ENCODE measurements at regions not wholly inside any gene's neighbourhood (a gene's known extent, or its start where the extent isn't known, plus 50 kb on each side); places are given as distances from the start of the nearest gene placed in this dataset.
A peak's percentile ranks its signal among the peaks of the same experiment; 100 is the strongest.
"Not testable (repeated sequence)": the region's sequence is repeated elsewhere in the genome, so short reads cannot be mapped to it uniquely, and the experiment has no call there.

DNA sequence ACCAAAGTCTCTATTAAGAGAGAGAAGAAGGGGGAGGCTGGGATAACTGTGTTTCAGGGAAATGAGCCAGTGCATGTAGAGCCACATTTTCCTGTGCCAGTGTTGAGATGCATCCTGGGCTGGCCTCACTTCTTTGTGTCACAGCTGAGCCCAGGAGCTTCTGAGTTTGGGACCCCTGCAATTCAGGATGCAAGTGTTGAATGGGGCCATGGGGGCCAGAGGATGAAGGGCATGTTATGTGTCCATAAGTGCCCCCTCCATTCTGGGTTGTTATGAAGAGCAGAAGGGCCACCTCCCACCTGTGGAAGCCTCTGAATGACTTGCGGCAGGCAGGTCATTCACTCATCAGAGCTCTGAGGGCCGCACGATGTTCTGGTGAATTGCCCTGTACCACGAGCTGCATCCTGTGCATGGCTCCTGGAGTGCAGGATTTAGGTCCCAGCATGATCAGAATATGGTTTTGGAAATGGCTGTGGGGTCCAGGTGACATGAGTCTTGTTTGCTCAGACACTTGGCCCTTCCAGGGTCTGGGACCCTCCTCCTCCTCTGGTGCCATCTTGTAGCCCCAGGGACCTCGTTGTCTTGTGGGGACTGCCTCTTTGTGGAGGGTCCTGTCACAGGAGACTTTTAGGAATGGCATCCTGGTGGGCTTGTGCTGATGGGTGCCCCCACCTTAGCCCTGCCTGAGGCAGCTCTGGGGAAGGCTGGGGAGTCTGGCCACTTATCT is 115.4 kb upstream of the PITX1 start:
- ChIA-PET CTCF (no interaction called here), POLR2A (no interaction called here)
- intact Hi-C loops (cut with micrococcal nuclease) = no loop called here
- ATAC-seq (no peak), DNase-seq (no peak)
- Mint-ChIP-seq H3K4me1 (no peaks in the 10 kb centered on the region), H3K27me3 (peaks cover 0 to 15% (median 9%) of the 10 kb centered on the region in 5 donors), H3K9me3 (peaks cover 0 to 6% (median 2%) of the 10 kb centered on the region in 11 donors), H3K4me3 (no peak overlapping the region), H3K27ac (no peak overlapping the region), H3K36me3 (peaks cover 0 to 7% (median 0%) of the 10 kb centered on the region in 5 donors)
- Histone ChIP-seq H3K9me3 (ENCODE audit: control insufficient read depth in 2 of 3, low read length in 3 of 3) (no peaks in the 10 kb centered on the region), H3K4me3 (ENCODE audit: low read length) (no peak overlapping the region), H3K36me3 (ENCODE audit: control insufficient read depth in 2 of 3, insufficient read depth in 3 of 3, low read length in 3 of 3) (no peaks in the 10 kb centered on the region), H3K4me1 (ENCODE audit: control insufficient read depth in 2 of 2, insufficient read depth in 2 of 2, low read length in 2 of 2) (no peaks in the 10 kb centered on the region), H3K27me3 (ENCODE audit: control insufficient read depth in 2 of 2, insufficient read depth in 2 of 2, low read length in 2 of 2) (no peaks in the 10 kb centered on the region), H3K27ac (ENCODE audit: low read depth, low read length) (no peak overlapping the region)

DNA sequence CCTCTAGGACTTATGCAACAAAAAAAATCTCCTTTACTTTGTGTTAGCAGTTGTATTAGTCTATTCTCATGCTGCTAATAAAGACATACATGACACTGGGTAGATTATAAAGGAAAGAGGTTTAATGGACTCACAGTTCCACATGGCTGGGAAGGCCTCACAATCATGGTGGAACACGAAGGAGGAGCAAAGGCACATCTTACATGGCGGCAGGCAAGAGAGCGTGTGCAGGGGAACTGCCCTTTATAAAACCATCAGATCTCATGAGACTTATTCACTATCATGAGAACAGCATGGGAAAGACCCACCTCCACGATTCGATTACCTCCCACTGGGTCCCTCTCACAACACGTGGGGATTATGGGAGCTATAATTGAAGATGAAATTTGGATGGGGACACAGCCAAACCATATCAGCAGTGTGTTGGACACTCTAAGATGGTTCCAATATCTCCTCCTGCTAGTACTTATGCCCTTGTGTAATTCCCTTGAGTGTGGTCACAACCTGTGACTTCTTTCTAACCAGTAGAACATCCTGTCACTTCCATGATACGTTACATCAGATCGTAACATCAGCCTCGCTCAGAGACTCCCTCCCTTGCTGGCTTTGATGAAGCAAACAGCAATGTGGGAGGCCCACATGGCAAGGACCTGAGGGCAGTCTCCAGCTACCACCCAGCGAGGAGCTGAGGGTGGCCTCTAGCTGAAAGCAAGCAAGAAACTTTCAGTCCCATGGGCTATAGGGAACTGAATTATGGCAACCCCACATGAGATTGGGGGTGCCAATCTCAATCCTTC is 113.5 kb upstream of the PITX1 start:
- H3K27ac ChIP-seq (ENCODE audit: low read depth, low read length) = no peak overlapping the region
- H3K9me3 ChIP-seq (ENCODE audit: control insufficient read depth in 2 of 3, low read length in 3 of 3) = no peaks in the 10 kb centered on the region
- H3K36me3 ChIP-seq (ENCODE audit: control insufficient read depth in 2 of 3, insufficient read depth in 3 of 3, low read length in 3 of 3) = no peaks in the 10 kb centered on the region
- Mint-ChIP-seq H3K27ac (no peak overlapping the region), H3K9me3 (peaks cover 0 to 6% (median 2%) of the 10 kb centered on the region in 11 donors), H3K4me1 (no peaks in the 10 kb centered on the region), H3K4me3 (no peak overlapping the region), H3K27me3 (peaks cover 0 to 15% (median 9%) of the 10 kb centered on the region in 5 donors), H3K36me3 (peaks cover 0 to 7% (median 0%) of the 10 kb centered on the region in 5 donors)
- DNase-seq (no peak), ATAC-seq (no peak)
- no peaks in the 10 kb centered on the region for H3K4me1 ChIP-seq (ENCODE audit: control insufficient read depth in 2 of 2, insufficient read depth in 2 of 2, low read length in 2 of 2)
- ChIA-PET CTCF (interaction anchor here (0.7 kb wide), 1 partner anchor 93 kb away, joined by 3 read pairs; no protein-coding TSS in a partner anchor), POLR2A (no interaction called here)
- intact Hi-C loops (cut with micrococcal nuclease) = no loop called here
- H3K27me3 ChIP-seq (ENCODE audit: control insufficient read depth in 2 of 2, insufficient read depth in 2 of 2, low read length in 2 of 2) = no peaks in the 10 kb centered on the region
- H3K4me3 ChIP-seq (ENCODE audit: low read length) = no peak overlapping the region

DNA sequence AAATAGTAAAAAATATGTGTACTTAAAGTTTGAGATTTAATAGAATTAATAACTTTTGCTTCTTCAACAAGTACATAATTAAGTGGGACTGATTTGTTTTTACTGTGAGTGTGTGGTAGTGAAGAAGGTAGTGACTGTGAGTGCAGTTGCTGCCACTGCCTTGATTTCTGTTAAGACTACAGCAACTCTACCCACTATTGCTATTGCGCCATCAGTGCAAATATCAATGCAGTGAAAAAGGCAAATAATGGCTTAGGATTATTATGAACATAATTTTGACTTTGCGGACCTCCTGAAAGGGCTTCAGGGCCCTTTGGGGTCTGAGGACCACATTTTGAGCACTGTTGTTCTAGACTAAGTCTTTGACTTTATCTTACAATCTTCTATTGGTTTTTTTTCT is 112.0 kb upstream of the PITX1 start:
- Mint-ChIP-seq H3K36me3 (peaks cover 0 to 7% (median 0%) of the 10 kb centered on the region in 5 donors), H3K9me3 (peaks cover 0 to 6% (median 2%) of the 10 kb centered on the region in 11 donors), H3K4me3 (no peak overlapping the region), H3K4me1 (no peaks in the 10 kb centered on the region), H3K27ac (no peak overlapping the region), H3K27me3 (peaks cover 0 to 11% (median 9%) of the 10 kb centered on the region in 5 donors)
- POLR2A ChIA-PET = no interaction called here
- H3K4me3 ChIP-seq (ENCODE audit: low read length) = no peak overlapping the region
- H3K9me3 ChIP-seq (ENCODE audit: control insufficient read depth in 2 of 3, low read length in 3 of 3) = no peaks in the 10 kb centered on the region
- no peaks in the 10 kb centered on the region for H3K27me3 ChIP-seq (ENCODE audit: control insufficient read depth in 2 of 2, insufficient read depth in 2 of 2, low read length in 2 of 2)
- H3K4me1 ChIP-seq (ENCODE audit: control insufficient read depth in 2 of 2, insufficient read depth in 2 of 2, low read length in 2 of 2) = no peaks in the 10 kb centered on the region
- no peak for ATAC-seq
- DNase-seq = no peak
- H3K36me3 ChIP-seq (ENCODE audit: control insufficient read depth in 2 of 3, insufficient read depth in 3 of 3, low read length in 3 of 3) = no peaks in the 10 kb centered on the region
- intact Hi-C loops (cut with micrococcal nuclease) = no loop called here
- CTCF ChIA-PET = no interaction called here
- no peak overlapping the region for H3K27ac ChIP-seq (ENCODE audit: low read depth, low read length)

DNA sequence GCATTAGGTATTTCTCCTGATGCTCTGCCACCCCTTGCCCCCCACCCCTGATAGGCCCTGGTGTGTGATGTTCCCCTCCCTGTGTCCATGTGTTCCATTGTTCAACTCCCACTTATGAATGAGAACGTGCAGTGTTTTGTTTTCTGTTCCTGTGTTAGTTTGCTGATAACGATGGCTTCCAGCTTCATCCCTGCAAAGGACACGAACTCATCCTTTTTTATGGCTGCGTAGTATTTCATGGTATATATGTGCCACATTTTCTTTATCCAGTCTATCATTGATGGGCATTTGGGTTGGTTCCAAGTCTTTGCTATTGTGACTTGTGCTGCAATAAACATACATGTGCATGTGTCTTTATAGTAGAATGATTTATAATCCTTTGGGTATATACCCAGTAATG is 109.7 kb upstream of the PITX1 start:
- H3K27me3 ChIP-seq (ENCODE audit: control insufficient read depth in 2 of 2, insufficient read depth in 2 of 2, low read length in 2 of 2); POLR2A ChIA-PET; ATAC-seq; DNase-seq; H3K9me3 ChIP-seq (ENCODE audit: control insufficient read depth in 2 of 3, low read length in 3 of 3); H3K9me3 Mint-ChIP-seq; intact Hi-C loops (cut with micrococcal nuclease); H3K36me3 ChIP-seq (ENCODE audit: control insufficient read depth in 2 of 3, insufficient read depth in 3 of 3, low read length in 3 of 3); H3K27ac Mint-ChIP-seq; H3K4me1 ChIP-seq (ENCODE audit: control insufficient read depth in 2 of 2, insufficient read depth in 2 of 2, low read length in 2 of 2); H3K4me3 ChIP-seq (ENCODE audit: low read length); H3K36me3 Mint-ChIP-seq; CTCF ChIA-PET; H3K27ac ChIP-seq (ENCODE audit: low read depth, low read length); H3K4me3 Mint-ChIP-seq; H3K4me1 Mint-ChIP-seq: not testable (repeated sequence)
- peaks cover 4 to 13% (median 11%) of the 10 kb centered on the region in 5 donors for H3K27me3 Mint-ChIP-seq

DNA sequence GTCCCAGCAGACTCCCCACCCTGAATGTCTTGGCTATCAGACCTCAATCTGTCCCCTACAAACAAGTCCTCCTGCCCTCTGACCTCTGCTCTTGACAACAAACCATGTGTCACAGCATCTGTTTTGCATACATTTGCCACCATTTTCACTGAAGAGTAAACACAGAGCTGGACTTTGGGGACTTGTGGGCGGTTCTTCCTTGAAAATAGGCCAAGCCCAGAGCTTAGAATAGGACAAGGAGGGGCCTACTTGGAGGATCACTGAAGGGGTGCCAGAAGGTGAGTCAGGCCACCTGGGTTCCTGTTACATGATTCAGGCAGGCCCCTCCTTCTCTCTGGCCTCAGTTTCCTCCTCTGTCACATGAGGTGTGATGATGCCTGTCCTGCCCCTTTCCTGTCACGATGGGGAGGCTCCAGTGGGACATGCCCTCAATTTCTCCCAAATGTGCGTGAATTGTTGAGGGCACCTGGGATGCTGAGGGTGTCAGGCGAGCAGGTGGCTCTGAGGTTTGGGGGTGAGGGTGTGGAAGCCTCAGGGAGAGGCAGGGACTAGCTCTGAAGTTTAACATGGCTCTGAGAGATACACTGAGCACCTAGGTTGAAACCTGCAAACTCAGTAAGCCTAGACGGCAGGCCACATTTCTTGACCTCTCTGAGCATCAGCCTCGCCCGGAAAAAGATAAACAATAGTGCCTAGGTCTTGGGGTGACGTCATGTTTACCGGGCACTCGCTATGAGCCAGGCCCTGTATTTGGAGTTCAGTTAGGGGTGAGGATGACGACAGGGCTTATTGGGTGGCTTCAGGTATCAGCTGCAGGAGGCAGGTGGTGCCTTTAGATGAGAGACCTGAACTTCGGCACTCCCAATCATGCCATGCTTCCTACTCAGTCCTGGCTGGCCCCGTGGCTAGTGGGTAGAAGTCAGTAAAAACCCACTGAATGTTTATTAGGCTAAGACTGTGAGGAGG is 107.6 kb upstream of the PITX1 start:
- Histone ChIP-seq H3K4me1 (ENCODE audit: control insufficient read depth in 2 of 2, insufficient read depth in 2 of 2, low read length in 2 of 2) (no peaks in the 10 kb centered on the region), H3K4me3 (ENCODE audit: low read length) (no peak overlapping the region), H3K36me3 (ENCODE audit: control insufficient read depth in 2 of 3, insufficient read depth in 3 of 3, low read length in 3 of 3) (no peaks in the 10 kb centered on the region), H3K9me3 (ENCODE audit: control insufficient read depth in 2 of 3, low read length in 3 of 3) (no peaks in the 10 kb centered on the region), H3K27ac (ENCODE audit: low read depth, low read length) (no peak overlapping the region), H3K27me3 (ENCODE audit: control insufficient read depth in 2 of 2, insufficient read depth in 2 of 2, low read length in 2 of 2) (no peaks in the 10 kb centered on the region)
- no peak for ATAC-seq
- H3K27me3 Mint-ChIP-seq = peaks cover 4 to 13% (median 8%) of the 10 kb centered on the region in 5 donors
- peaks cover 0 to 2% (median 0%) of the 10 kb centered on the region in 11 donors for H3K9me3 Mint-ChIP-seq
- H3K4me3 Mint-ChIP-seq = no peak overlapping the region
- intact Hi-C loops (cut with micrococcal nuclease) = no loop called here
- no peaks in the 10 kb centered on the region for H3K4me1 Mint-ChIP-seq
- CTCF ChIA-PET = no interaction called here
- DNase-seq = no peak
- no peaks in the 10 kb centered on the region for H3K36me3 Mint-ChIP-seq
- POLR2A ChIA-PET = no interaction called here
- no peak overlapping the region for H3K27ac Mint-ChIP-seq

DNA sequence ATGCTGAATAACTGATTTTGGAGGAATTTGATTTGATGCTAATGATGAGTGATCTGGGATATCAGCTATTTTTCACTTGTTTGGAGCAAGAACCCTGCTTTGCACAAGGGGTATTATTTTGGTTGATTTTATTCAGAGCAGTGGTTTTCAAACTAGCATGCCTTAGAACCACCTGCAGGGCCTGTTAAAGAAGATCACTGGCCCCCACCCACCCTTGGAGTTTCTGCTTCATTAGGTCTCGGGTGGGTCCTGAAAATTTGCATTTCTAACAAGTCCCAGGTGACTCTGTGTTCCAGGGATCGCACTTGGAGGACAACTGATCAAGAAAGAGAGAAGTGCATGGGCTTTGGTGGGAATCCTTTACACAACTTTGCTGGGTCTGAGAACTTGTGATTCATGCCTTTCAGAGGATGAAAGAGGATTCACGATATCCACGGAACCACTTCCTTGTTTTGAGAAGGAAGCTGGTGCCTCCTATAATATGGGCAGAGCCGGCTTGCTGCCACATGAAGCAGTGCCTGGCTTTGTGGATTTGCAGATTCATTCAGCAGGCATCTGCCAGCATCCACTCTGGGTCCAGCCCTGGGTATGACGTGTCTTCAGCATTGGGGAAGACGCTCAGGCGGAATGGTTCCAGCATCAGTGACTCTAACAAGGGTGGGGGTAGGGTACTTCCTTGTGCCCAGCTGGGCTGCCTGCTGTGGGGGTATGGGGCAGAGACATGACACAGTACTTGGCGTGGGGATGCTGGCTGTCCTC is 106.6 kb upstream of the PITX1 start:
- POLR2A ChIA-PET = no interaction called here
- H3K4me1 ChIP-seq (ENCODE audit: control insufficient read depth in 2 of 2, insufficient read depth in 2 of 2, low read length in 2 of 2) = no peaks in the 10 kb centered on the region
- Mint-ChIP-seq H3K4me3 (no peak overlapping the region), H3K27me3 (peaks cover 4 to 13% (median 8%) of the 10 kb centered on the region in 5 donors), H3K4me1 (peaks cover 0 to under 1% (median 0%) of the 10 kb centered on the region in 7 donors), H3K9me3 (peaks cover 0 to 2% (median 0%) of the 10 kb centered on the region in 11 donors), H3K27ac (no peak overlapping the region), H3K36me3 (no peaks in the 10 kb centered on the region)
- intact Hi-C loops (cut with micrococcal nuclease) = no loop called here
- H3K36me3 ChIP-seq (ENCODE audit: control insufficient read depth in 2 of 3, insufficient read depth in 3 of 3, low read length in 3 of 3) = no peaks in the 10 kb centered on the region
- no peaks in the 10 kb centered on the region for H3K27me3 ChIP-seq (ENCODE audit: control insufficient read depth in 2 of 2, insufficient read depth in 2 of 2, low read length in 2 of 2)
- no peak overlapping the region for H3K27ac ChIP-seq (ENCODE audit: low read depth, low read length)
- H3K4me3 ChIP-seq (ENCODE audit: low read length) = no peak overlapping the region
- H3K9me3 ChIP-seq (ENCODE audit: control insufficient read depth in 2 of 3, low read length in 3 of 3) = no peaks in the 10 kb centered on the region
- CTCF ChIA-PET = no interaction called here
- ATAC-seq (peak; percentile 88), DNase-seq (no peak)

All from naive thymus-derived CD4-positive, alpha-beta T cell (primary cell).